ENCODE measurements at regions not wholly inside any gene's neighbourhood (a gene's known extent, or its start where the extent isn't known, plus 50 kb on each side); places are given as distances from the start of the nearest gene placed in this dataset.
"Not testable (repeated sequence)": the region's sequence is repeated elsewhere in the genome, so short reads cannot be mapped to it uniquely, and the experiment has no call there.

DNA sequence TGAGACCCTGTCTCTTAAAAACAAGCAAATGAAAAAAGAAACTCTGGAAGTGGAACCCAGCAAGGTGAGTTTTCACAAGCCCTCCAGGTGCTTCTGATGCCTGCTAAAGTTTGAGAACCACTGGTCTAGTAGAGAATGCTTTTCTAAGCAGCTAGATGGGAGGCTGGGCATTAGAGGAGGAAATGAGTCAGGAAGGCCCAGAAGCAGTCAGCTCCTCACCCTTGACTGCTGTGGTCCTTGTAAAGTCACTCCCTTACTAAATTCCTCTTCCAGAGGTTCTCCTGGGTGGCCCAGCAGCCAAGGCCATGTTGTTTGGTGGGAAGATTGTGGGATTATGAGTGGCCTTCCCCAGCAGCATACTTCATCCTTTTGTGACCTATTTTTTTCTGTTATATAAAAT is 52.0 kb upstream of the FYN start:
- DNase-seq (ENCODE audit: low read depth in 4 of 4, low spot score in 3 of 4): no peak

- no peak for DNase-seq (ENCODE audit: low read depth in 4 of 4, low spot score in 3 of 4)
These were observed 53.6 kb upstream of the FYN start for GRCh38 chr6:111926731-111927302.

- no peak for DNase-seq (ENCODE audit: low read depth in 4 of 4, low spot score in 3 of 4)
These were observed 54.1 kb upstream of the FYN start for GRCh38 chr6:111927321-111927720.

DNA sequence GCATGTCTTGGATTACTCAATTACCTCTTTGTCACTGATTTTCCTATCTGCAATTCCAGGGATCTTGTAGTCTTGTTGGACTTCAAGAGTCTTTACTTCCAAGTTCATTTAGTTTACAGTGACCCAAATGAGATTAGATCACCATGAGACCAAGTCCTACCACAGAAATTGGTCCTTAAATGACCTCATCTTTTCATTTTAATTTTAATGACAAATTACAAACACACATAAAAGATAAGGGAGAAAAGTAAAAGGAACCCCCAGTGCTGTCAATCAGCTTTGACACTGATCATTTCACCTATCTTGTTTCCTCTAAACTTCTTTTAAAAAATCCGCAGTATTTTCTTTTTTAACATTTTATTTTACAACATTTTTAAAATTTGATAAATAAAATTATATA is 54.9 kb upstream of the FYN start:
- no peak for DNase-seq (ENCODE audit: low read depth in 4 of 4, low spot score in 3 of 4)

- not testable (repeated sequence) for DNase-seq (ENCODE audit: low read depth in 4 of 4, low spot score in 3 of 4)
These were observed 61.4 kb upstream of the FYN start for GRCh38 chr6:111934611-111935010.

GRCh38 chr6:111936718-111937117 is 63.5 kb upstream of the FYN start:
- DNase-seq (ENCODE audit: low read depth in 4 of 4, low spot score in 3 of 4): no peak

DNA sequence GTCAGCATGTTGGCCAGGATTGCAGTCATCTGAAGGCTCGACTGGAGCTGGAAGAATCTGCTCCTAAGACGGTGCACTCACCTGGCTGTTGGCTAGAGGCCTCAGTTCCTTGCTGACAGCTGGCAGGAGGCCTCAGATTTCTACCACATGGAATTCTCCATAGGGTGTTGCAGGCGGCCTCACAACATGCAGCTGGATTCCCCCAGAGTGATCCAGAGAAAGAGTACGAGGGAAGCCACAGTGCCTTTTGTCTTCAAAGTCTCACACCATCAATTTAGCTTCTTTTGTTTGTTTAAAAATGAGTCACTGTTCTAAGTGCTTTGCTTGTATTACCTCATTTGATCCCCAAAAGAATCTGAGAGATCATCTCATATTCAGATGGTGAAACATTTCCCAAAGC is 65.5 kb upstream of the FYN start:
- no peak for DNase-seq (ENCODE audit: low read depth in 4 of 4, low spot score in 3 of 4)

- DNase-seq (ENCODE audit: low read depth in 4 of 4, low spot score in 3 of 4): no peak
These were observed 66.7 kb upstream of the FYN start for GRCh38 chr6:111939902-111940301.

- DNase-seq (ENCODE audit: low read depth in 4 of 4, low spot score in 3 of 4): no peak
These were observed 67.5 kb upstream of the FYN start for GRCh38 chr6:111940801-111941200.

GRCh38 chr6:111941686-111942330 is 68.6 kb upstream of the FYN start:
- DNase-seq (ENCODE audit: low read depth in 4 of 4, low spot score in 3 of 4): no peak

DNA sequence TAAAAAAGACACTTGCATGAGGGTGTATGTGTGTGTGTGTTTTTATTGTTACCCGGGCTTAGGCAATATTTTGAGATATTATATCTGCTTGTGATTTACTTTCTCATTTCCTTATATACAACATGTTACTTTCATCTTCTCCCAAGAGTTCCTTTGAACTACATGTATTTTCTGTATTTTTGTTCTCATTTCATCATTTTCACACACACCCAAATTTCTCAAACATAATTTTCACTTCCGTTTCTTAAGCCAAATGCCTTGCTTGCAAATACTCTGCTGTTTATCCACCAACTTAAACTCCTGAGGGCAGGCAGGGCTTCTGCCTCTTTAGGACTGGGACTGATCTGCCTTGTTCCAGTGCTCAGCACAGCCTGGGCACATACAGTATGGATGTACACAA is 69.3 kb upstream of the FYN start:
- DNase-seq (ENCODE audit: low read depth in 4 of 4, low spot score in 3 of 4): no peak

DNA sequence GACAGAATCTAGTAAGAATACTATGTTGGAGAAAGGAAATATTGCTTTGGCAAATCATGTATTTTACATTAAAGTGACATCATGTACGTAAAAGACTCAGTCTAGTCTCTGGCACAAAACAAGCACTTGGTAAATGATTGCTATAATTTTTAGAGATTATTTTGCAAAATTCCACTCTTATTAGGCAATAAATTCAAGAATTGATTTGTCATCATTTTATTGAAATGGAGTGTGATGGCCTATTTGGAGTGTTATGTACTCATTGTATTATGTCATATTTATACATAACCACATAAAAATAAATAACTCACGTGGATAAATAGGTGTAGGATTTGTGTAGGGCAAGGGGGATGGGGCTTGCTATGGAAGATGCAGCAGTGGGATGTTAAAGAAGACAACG is 70.0 kb upstream of the FYN start:
- DNase-seq (ENCODE audit: low read depth in 4 of 4, low spot score in 3 of 4): no peak

GRCh38 chr6:111943726-111944125 is 70.5 kb upstream of the FYN start:
- no peak for DNase-seq (ENCODE audit: low read depth in 4 of 4, low spot score in 3 of 4)

DNA sequence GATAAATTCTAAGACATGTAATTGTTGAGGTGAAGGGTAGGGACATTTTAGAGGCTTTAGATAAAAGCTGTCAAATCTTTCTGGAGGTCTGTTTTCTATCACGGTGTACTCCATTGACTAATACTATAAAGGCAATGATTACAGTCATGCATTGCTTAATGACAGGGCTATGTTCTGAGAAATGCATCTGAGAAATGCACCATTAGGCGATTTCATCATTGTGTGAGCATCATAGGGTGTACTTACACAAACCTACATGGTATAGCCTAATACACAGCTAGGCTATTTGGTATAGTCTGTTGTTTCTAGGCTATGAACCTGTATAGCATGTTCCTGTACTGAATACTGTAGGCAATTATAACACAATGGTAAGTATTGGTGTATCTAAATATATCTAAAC is 71.3 kb upstream of the FYN start:
- DNase-seq (ENCODE audit: low read depth in 4 of 4, low spot score in 3 of 4): no peak

DNA sequence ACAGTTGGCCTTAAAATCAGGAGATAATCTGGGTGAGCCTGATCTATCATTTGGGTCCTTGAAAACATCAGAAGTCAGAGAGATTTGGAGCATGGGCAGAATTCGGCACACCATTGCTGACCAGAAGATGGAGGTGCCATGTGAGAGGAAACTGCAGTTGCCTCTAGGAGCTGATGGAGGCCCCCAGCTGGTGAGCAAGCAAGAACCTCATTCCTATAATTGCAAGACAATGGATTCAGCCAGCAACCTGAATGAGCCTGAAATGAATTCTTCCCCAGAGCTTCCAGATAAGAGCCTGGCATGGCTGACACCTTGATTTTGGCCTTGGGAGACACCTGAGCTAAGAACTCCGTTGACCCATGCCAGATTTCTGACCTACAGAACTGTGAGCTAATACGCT is 76.3 kb upstream of the FYN start:
- DNase-seq (ENCODE audit: low read depth in 4 of 4, low spot score in 3 of 4): no peak

GRCh38 chr6:111949984-111950383 is 76.7 kb upstream of the FYN start:
- not testable (repeated sequence) for DNase-seq (ENCODE audit: low read depth in 4 of 4, low spot score in 3 of 4)

- peak; percentile 44 to 82 (median 61) for DNase-seq (ENCODE audit: low read depth in 4 of 4, low spot score in 3 of 4)
These were observed 77.6 kb upstream of the FYN start for GRCh38 chr6:111950661-111951496.

DNA sequence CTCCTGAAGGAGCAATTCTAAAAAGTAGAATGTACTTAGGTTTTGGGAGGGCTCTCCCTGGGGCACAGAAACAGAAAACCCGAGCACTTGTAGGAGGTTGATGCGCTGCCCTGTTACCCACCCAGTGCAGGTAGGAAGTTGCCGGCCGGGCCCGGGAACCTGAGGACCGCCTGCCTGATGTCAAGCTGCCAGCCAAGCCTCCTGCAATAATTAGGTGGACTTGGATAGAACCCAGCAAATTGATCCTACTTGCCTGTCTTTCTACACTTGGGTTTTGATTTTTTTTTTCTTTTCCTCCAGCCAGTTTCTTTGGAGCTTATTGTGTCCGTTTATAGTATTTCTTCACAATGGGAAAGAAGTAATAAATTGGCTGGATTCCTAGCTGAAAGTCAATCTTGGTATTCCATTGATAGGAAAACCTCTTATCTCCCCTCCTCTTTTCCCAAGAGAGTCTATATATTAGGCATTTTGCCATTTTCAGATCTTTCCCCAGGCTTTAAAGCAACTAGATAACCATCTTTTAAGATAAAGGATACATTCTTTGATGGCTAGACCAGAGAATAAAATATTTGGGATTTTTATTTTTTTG is 78.3 kb upstream of the FYN start:
- DNase-seq (ENCODE audit: low read depth in 4 of 4, low spot score in 3 of 4): no peak

GRCh38 chr6:111952274-111952673 is 79.0 kb upstream of the FYN start:
- no peak for DNase-seq (ENCODE audit: low read depth in 4 of 4, low spot score in 3 of 4)

- DNase-seq (ENCODE audit: low read depth in 4 of 4, low spot score in 3 of 4): no peak
These were observed 79.7 kb upstream of the FYN start for GRCh38 chr6:111952821-111953540.

- DNase-seq (ENCODE audit: low read depth in 4 of 4, low spot score in 3 of 4): no peak
These were observed 82.8 kb upstream of the FYN start for GRCh38 chr6:111956098-111956497.
